HAP-1 (cell line): ENCODE measurements at regions not wholly inside any gene's neighbourhood (a gene's known extent, or its start where the extent isn't known, plus 50 kb on each side); places are given as distances from the start of the nearest gene placed in this dataset.
"Not testable (repeated sequence)": the region's sequence is repeated elsewhere in the genome, so short reads cannot be mapped to it uniquely, and the experiment has no call there.

Experiments
- DNase-seq, 2 experiments: peaks; one replicate each; pipeline ENCODE4 v3.0.0-alpha.2; 2016 to 2020; ENCODE audit warnings: low spot score in 2 of 2
- H3K27me3 ChIP-seq: fragments of 250-450 bp; sonication (Bioruptor Pico); 2 replicates; pipeline ENCODE4 v1.5.1; 2020; ENCODE audit warnings: low read depth, mild to moderate bottlenecking, moderate library complexity
- H3K36me3 ChIP-seq: fragments of 250-450 bp; sonication (Bioruptor Pico); replicated peaks from 2 replicates; pipeline ENCODE4 v1.5.1; 2020; ENCODE audit warnings: mild to moderate bottlenecking
- H3K4me1 ChIP-seq: fragments of 250-450 bp; sonication (Bioruptor Pico); 2 replicates; pipeline ENCODE4 v1.5.1; 2020; ENCODE audit warnings: mild to moderate bottlenecking
- H3K4me3 ChIP-seq: fragments of 250-450 bp; sonication (Bioruptor Pico); 2 replicates; pipeline ENCODE4 v1.5.1; 2020; ENCODE audit warnings: mild to moderate bottlenecking, moderate library complexity
- H3K9me3 ChIP-seq: fragments of 250-450 bp; sonication (Bioruptor Pico); 2 replicates; pipeline ENCODE4 v1.5.1; 2020; ENCODE audit warnings: mild to moderate bottlenecking, moderate library complexity
- in situ Hi-C: fragments of 300-500 bp; cut with MboI; formaldehyde crosslinking; loops from 3 replicates; pipeline ENCODE4 v1.14.3; 2020; ENCODE audit warnings: low sequenced_read_pairs, inconsistent platforms, mixed read lengths

DNA sequence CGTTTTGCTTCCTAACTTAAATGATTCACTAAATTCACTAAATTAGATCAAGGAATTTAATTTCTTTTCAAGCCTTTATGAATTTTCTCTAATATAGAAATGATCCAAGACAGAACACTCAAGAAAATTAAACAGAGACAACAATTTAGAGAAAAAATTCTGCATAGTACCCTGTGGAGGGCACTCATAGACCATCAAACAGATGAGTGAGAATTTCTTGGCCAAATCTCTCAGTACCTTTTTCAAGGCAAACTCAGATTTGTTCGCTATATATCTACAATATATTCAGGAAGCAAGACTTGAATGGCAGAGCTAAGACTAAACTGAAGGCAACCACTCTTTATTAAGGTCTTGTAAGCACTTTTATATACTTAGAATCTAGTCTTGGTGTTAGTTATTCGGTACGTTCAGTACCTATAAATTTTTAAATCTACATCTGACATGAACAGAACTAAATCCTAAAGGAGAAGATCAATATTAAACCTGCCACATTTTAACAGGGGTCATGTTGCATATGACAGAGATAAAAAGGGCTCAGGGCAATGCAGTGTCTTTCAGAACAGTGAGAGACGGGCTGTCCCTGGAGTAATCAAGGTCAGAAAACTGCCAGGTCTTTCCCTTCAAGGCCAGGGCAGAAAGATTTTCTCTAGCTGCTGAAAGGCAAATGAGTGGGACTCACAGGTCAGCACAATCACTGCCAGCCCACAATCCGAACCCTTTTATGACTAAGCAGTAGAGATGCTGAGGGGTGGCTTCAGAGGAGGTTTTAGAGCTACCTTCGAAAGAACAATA is 118.8 kb upstream of the TMPRSS15 start:
- peak in 1 of 2 experiments; percentile 64 for DNase-seq
- Histone ChIP-seq H3K27me3 (no peaks in the 10 kb centered on the region), H3K4me3 (no peak overlapping the region), H3K36me3 (no peaks in the 10 kb centered on the region), H3K4me1 (peaks cover 10% of the 10 kb centered on the region), H3K9me3 (no peaks in the 10 kb centered on the region)
- in situ Hi-C loops, result no loop called here

DNA sequence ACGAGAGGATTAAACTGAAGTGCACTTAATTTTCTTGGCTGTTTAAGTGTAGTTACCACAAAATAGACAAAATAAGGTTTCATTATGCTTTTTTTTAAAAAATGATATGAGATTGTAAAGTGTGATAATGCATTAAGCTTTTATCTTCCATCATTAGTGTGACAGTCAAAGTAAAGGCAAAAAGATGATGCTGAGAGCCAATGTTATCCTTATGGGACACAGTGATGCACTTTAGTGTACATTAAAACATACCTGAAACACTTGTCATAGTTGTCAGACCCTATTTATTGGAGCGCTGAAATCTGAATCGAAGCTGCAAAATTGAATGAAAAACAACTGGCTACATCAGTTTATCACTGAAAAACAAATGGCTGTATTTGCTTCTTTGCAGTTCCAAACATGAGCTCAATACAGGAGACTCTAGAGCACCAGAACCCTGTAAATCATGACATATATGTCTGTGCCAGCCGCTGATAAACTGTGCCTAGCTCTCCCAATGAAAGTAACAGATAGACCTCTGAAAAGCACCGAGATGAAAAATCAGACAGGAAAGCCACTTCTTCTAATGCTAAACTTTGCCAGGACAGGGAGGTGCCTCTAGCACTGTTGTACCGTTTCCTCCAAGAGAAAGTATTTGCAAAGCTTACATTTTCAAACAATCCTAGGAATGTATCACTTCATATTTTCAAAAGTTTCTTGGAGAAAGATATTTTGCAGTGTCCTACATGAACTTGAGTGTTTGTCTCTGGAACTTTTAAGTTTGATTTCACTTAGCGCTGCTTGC is 120.7 kb upstream of the TMPRSS15 start:
- no peaks in the 10 kb centered on the region for H3K9me3 ChIP-seq
- no peak for DNase-seq
- peaks cover 15% of the 10 kb centered on the region for H3K4me1 ChIP-seq
- in situ Hi-C loops, result no loop called here
- H3K36me3 ChIP-seq, result no peaks in the 10 kb centered on the region
- H3K27me3 ChIP-seq, result no peaks in the 10 kb centered on the region
- H3K4me3 ChIP-seq, result no peak overlapping the region

DNA sequence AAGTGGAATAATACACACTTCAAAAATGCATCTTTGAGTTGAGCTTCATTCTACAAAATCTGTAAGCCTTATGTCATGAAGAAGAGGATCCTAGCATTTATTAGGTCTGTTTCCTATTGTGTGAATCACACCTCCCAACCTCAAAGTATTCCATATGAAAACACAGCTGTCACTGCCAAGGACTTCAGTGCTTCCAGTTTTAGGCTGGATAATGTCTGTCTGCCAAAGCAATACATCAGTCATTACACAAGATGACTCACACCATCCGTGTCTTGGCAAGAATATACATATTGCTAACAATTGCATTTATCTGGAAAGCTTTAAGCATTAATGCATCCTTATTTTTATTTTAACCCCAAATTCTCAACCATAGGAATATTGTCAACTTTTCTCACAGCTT is 125.7 kb upstream of the TMPRSS15 start:
- Histone ChIP-seq H3K9me3 (no peaks in the 10 kb centered on the region), H3K4me3 (no peak overlapping the region), H3K4me1 (peaks cover 7% of the 10 kb centered on the region; the same call in 1 of the 2 replicates), H3K27me3 (no peaks in the 10 kb centered on the region), H3K36me3 (no peaks in the 10 kb centered on the region)
- no peak for DNase-seq
- in situ Hi-C loops, result no loop called here

DNA sequence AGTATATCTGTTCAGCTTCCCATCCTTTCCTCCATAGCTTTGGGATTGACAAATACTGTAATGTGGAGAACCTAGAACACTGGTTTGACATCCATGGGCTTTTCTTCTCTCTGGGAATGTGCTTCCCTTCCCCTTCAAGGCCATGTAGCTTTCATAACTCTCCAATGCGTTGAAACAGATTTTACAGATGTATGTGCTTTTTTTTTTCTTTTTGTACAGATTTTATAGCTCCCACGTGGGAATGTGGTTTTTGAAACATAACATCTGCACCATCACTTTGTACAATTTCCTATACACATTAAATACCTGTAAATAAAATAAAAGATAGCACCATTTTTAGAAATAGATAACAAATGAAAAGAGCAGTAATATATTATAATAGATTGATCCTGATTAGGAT is 138.5 kb upstream of the TMPRSS15 start:
- no peak overlapping the region for H3K4me3 ChIP-seq
- no peaks in the 10 kb centered on the region for H3K9me3 ChIP-seq
- in situ Hi-C loops, result no loop called here

DNA sequence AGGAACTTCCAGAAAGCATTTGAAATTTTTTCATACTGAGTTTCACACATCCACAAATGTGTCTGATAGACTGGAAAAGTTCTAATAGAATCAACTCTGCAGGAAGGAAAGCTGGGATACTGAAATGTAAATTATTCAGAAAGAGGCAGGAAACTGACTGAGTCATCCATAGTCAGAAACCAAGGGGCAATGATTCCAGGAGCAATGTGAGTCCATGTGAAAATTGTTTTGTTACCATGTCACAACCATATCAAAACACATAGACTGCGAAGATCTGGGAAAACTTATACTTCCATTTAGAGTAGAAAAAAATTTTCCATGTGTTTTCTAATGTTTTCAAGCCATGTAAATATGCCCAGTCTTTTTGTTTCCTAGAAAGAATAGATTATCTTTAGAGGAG is 142.3 kb upstream of the TMPRSS15 start:
- in situ Hi-C loops, result no loop called here
- Histone ChIP-seq H3K4me3 (no peak overlapping the region), H3K4me1 (peaks cover 2% of the 10 kb centered on the region), H3K36me3 (no peaks in the 10 kb centered on the region), H3K27me3 (no peaks in the 10 kb centered on the region), H3K9me3 (no peaks in the 10 kb centered on the region)
- no peak for DNase-seq

More for the DNA sequence above, 138.5 kb upstream of the TMPRSS15 start:
- Histone ChIP-seq H3K4me1 (no peaks in the 10 kb centered on the region), H3K36me3 (no peaks in the 10 kb centered on the region), H3K27me3 (no peaks in the 10 kb centered on the region)
- no peak for DNase-seq

DNA sequence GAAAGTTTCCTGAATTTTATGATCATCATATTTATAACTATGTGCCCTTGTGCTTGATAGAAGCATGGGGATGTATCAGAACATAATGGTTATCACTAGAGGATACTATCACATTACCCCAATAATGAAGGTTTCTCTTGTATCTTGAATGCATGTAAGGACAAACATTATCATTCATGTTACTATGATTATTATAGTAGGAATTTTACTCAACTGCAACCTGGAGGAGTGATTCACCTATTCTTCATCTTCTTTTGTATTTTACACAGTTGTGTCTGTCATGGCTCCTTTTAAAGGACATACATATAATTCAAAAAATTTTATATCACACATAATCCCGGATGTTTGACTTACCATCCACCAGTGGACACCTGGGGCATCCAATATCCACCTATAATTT is 143.8 kb upstream of the TMPRSS15 start:
- H3K9me3 ChIP-seq, result no peaks in the 10 kb centered on the region
- in situ Hi-C loops, result no loop called here
- H3K4me1 ChIP-seq, result peaks cover 12% of the 10 kb centered on the region
- no peaks in the 10 kb centered on the region for H3K27me3 ChIP-seq
- H3K36me3 ChIP-seq, result no peaks in the 10 kb centered on the region
- H3K4me3 ChIP-seq, result no peak overlapping the region
- DNase-seq, result no peak

DNA sequence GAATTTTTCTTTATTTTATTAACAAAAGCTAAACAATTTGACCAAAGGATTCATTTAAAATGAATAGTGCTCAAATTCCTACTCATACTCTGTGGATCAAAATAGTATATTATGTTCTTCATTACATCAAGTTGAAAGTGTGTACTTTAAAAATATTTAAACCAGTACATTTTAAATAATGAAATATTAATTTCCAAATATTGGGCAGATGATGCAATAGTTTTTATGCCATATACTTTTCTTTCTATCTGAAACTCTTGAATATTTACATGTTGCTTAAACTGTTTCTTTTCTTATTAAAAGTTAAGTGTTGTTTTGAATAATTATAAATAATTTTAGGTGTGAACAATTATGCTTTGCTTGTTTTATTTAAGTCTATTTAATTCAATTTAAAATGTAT is 144.7 kb upstream of the TMPRSS15 start:
- Histone ChIP-seq H3K4me1 (peaks cover 21% of the 10 kb centered on the region), H3K4me3 (no peak overlapping the region), H3K36me3 (no peaks in the 10 kb centered on the region), H3K27me3 (no peaks in the 10 kb centered on the region), H3K9me3 (no peaks in the 10 kb centered on the region)
- no peak for DNase-seq
- in situ Hi-C loops, result no loop called here

DNA sequence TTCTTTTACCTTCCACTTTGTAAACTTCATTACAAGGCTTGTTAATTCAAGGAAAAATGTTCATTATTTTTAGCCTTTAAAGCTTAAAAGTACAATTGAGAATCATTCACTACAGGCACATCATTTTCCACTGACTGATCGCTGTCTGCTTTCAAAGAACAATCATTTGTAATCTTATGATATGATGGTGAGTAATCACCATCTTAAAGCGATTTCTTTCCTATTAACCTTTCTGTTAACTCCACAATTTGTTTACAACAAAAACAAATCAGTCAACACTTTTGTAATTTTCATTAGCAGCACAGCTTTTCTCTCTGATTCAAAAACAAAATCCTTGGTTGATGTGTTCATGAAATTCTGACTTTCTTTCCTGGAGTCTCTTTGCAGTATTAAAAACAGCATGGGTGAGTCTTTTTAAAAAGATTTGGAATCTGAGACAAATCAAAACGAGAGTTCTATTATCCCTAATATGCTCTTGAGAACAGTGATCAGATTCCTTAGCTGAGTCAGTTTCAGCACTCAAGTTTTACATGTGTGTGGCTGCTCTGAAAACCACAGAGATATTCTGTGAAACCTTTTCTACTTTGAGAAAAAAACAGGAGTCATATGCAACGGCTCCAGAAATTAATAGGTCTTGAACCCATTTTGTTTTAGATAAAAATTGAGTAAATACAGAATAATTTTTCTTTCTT is 145.8 kb upstream of the TMPRSS15 start:
- no peaks in the 10 kb centered on the region for H3K27me3 ChIP-seq
- H3K36me3 ChIP-seq, result no peaks in the 10 kb centered on the region
- no peaks in the 10 kb centered on the region for H3K9me3 ChIP-seq
- H3K4me3 ChIP-seq, result no peak overlapping the region
- in situ Hi-C loops, result no loop called here
- no peak for DNase-seq
- H3K4me1 ChIP-seq, result peaks cover 33% of the 10 kb centered on the region

DNA sequence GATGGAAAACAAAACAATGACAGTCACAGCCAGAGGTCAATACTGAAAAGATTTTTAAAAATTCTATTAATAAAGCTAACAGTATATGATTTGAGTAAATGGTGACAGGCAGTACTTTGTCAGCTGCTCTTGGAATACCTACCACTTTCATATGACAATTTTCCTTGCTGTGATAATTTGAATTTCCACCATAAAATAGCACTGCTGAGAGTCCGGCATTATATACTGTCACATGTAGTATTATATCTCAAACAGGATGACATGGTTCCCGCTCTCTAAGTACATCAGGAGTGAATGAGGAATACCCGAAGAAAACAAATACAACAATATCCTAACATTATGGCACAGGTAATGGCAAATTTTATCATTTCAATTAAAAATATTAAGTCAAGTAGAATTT is 146.8 kb upstream of the TMPRSS15 start:
- no peak for DNase-seq
- Histone ChIP-seq H3K36me3 (no peaks in the 10 kb centered on the region), H3K4me1 (peaks cover 36% of the 10 kb centered on the region), H3K27me3 (no peaks in the 10 kb centered on the region), H3K4me3 (no peak overlapping the region), H3K9me3 (no peaks in the 10 kb centered on the region)
- in situ Hi-C loops, result no loop called here

DNA sequence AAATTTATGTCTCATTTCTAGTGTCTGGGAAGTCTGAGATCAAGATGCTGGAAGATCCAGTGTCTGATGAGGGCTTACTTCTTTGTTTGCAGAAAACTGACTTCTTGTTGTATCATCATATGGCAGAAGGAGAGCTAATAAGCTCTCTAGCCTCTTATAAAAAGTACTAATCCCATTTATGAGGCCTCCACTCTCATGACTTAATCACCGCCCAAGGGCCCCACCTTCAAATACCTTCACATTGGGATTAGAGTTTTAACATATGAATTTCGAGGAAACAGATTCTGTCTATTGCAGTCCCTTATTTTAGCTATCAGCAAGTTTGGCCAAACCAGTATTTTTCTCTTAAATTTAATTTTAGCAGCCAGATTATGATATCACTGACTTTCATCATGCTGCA is 150.2 kb upstream of the TMPRSS15 start:
- DNase-seq, result peak; percentile 71 to 90
- in situ Hi-C loops, result no loop called here
- Histone ChIP-seq H3K4me1 (peaks cover 36% of the 10 kb centered on the region), H3K36me3 (no peaks in the 10 kb centered on the region), H3K9me3 (no peaks in the 10 kb centered on the region), H3K27me3 (no peaks in the 10 kb centered on the region), H3K4me3 (no peak overlapping the region)

DNA sequence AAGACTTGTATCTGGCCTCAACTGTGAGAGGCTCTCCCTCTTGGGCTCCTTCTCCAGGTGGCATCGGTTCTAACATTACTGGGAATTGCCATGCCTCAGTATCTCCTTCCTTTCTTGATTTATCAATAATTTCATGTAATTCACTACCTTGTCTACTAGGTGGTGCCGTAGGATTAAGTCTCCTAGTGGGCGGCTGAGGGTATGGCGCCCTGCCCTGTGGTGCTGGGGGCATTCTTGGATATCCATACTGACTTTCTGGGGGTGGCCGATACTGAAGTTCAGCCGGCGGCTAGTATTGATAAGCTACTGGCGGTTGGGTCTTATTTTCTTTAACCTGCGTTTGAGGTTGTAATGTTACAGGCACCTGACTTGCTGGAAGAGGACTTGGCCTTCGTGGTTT is 164.2 kb upstream of the TMPRSS15 start:
- peak in 1 of 2 experiments; percentile 53 for DNase-seq
- H3K9me3 ChIP-seq, H3K4me3 ChIP-seq, in situ Hi-C loops, H3K36me3 ChIP-seq, H3K27me3 ChIP-seq: not testable (repeated sequence)
- peaks cover 18% of the 10 kb centered on the region for H3K4me1 ChIP-seq

DNA sequence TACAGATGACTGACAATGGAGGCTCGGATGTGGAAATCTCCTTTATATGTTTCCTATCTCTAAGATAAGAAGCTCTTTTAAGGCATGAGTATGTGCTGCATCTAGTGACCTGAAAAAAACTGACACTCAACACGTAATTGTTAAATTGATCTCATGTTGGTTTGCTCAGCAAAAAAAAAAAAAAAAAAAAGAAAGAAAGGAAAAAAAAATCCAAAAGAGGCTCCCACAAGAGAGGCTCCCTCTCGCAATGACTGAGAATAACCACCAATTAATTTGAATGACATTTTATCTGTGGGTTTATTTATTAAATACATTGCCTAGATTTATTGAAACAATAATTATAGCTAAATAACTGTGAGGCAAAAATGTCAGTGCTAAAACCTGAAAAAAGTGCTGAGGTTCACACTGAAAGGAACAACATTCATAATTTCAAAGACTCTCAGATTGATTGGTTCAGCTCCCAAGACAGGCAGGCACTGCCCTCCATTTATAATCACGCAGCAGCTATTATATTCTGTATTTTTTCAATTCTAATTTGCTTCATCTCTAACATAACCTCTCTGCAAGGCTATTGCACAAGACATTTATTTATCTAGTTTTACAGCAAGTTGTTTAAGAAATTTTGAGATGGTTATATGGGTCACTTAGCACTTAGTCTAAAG is 184.5 kb upstream of the TMPRSS15 start:
- Histone ChIP-seq H3K4me3 (no peak overlapping the region), H3K4me1 (peaks cover 19% of the 10 kb centered on the region), H3K27me3 (no peaks in the 10 kb centered on the region), H3K36me3 (no peaks in the 10 kb centered on the region), H3K9me3 (no peaks in the 10 kb centered on the region)
- no peak for DNase-seq
- in situ Hi-C loops, result no loop called here

DNA sequence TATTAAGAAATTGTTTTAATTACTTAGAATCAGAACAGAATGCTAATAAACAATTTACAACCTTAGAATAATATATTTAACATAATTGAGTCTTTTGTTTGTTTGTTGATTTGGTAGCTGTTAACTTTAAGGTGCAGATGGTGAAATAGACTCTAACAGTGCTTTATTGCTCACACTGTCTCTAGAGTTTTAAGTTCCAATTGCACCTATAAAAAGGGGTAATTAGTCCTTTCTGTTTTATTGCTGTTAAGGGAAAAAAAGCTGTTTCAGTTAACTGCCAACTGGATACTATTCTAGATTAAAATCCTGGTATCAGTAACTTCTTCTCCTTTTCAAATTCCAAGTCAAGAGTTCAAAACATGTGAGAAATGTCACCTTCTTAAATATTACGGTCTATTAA is 197.6 kb upstream of the TMPRSS15 start:
- DNase-seq, result no peak
- peaks cover 7% of the 10 kb centered on the region for H3K4me1 ChIP-seq
- in situ Hi-C loops, result no loop called here
- no peak overlapping the region for H3K4me3 ChIP-seq
- H3K27me3 ChIP-seq, result no peaks in the 10 kb centered on the region
- H3K36me3 ChIP-seq, result no peaks in the 10 kb centered on the region
- no peaks in the 10 kb centered on the region for H3K9me3 ChIP-seq
